Stimulated activated CD8-positive, alpha-beta memory T cell treated with anti-CD3 and anti-CD28 coated beads, Interleukin-2, amount 100 ng/mL, for 48 hours (primary cell): ENCODE measurements at regions not wholly inside any gene's neighbourhood (a gene's known extent, or its start where the extent isn't known, plus 50 kb on each side); places are given as distances from the start of the nearest gene placed in this dataset.
"Not testable (repeated sequence)": the region's sequence is repeated elsewhere in the genome, so short reads cannot be mapped to it uniquely, and the experiment has no call there.

Source experiments
- DNase-seq, 2 donors: peaks; one replicate each; pipeline ENCODE4 v3.0.0-alpha.2; 2020; ENCODE audit warnings: low read depth in 2 of 2

DNA sequence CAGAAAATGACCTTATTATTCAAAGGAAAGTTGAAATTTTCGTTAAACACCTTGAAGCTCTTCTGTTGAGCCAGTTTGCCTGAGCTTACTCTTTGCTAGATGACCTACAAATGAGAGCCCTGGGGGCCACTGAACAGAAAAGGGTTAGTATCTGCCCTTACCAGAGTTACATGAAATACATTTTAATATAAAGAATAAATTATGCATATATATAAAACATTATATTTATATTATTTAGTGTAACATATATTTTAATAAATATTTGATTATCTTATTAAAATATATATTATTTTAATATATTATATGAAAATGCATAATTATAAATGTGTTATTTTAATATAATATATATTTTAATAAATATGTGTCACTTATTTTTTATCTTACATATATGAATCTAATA is 628.4 kb upstream of the TPK1 start:
- DNase-seq: no peak

DNA sequence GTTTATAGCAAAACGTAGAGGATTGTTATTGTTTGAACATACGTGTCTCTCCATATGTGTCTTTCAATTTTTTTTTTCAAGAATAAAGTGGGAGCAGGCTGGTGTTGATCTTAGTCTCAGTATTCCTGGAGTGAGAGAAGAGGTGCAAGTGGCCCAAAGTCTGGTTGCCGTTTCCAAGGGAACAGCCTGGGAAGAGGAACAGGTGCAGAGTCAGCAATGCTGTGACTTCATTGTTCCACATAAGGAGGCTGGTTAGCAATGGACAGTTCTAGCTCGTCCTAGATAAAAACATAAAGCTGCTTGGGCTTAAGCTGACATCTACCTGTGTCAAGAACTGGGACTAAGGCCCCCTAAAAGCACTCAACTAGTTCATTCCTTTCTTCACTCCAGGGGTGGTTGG is 626.6 kb upstream of the TPK1 start:
- DNase-seq: no peak

DNA sequence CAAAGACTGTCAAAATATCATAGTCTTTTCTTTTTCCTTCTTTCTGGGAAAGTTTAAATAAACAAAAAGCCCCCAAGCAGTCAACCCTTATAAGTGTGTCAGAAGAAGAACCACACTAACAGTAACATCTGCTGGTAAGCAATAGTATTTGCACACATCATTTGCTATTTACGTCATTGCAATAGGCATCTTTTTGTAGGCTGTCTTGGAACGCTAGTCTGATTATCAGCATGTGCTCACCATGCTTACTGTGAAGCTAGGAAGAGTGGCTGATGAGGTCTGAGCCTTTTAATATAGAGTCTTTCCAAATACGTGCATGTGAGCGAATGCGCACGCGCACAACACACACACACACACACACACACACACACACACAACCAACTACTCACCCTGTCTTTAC is 599.0 kb upstream of the TPK1 start:
- DNase-seq: no peak

DNA sequence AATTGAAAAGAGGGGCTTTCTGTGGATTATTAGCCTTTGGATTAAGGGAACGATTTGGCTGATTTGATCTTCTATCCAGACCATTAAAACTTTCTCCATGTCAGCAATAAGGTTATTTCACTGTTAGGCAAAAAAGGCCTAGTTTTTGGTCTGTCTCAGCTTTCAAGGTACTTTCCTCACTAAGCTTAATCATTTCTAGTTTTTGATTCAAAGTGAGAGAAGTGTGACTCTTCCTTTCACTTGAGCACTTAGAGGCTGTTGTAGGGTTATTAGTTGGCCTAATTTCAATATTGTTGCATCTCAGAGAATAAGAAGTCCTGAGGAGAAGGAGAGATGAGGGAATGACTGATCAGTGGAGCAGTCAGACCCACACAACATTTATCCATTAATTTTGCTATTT is 596.0 kb upstream of the TPK1 start:
- no peak for DNase-seq

DNA sequence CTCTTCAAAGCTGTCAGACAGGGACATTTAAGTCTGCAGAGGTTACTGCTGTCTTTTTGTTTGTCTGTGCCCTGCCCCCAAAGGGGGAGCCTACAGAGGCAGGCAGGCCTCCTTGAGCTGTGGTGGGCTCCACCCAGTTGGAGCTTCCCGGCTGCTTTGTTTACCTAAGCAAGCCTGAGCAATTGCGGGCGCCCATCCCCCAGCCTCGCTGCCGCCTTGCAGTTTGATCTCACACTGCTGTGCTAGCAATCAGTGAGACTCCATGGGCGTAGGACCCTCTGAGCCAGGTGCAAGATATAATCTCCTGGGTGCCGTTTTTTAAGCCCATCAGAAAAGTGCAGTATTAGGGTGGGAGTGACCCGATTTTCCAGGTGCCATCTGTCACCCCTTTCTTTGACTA is 582.6 kb upstream of the TPK1 start:
- DNase-seq: not testable (repeated sequence)

DNA sequence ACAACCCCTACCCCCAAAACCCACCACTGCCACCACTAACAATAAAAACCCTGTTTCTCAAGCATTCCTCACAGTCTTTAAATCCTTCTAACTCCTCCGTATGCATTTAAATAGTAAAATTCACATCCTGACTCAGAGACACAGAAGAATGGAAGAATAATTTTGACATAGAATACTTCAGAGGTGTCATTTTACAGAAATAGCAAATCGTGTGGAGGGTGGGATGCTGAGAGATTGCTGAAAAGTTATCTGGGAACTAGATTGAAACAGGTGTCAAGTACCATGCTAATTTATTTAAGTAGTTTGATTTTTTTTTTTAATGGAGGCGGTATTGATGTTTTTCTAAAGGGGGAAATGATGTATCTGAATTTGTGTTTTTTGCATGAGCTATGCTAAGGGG is 575.2 kb upstream of the TPK1 start:
- DNase-seq: no peak

DNA sequence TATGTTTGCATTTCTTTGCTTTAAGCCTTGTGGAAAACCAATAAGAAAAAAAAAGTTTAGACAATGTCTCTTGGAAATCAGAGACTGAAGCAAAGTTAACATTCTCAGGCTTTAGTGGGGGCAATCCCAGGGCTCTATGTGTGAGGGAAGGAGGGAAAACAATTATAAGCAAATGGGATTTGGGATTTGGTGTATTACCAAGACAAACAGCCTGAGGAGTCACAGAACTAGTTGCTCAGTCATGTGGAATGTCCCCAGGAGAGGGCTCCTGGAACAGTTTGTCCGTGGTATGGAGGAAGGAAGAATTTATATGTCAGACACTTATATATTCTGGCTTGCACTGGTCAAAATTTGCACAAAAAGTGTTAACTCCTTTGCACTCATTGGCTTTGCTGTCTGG is 562.9 kb upstream of the TPK1 start:
- DNase-seq: no peak

DNA sequence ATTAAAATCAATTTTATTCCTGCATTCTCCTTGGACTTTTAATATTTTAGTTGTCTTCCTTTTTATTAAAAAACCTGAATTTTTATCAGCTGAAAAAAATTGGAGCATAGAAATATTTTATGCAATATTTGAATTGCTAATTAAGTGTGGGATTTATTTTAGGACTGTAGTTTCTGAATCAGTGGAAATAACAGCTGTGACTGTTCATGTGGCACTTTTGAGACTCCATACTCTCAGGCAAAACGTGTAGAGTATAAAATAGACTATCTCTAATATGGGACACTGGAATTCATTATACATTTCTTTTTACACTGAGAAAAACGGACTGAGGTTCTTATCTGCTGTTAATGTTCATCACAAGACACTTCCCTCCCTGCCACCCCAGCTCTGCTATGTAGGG is 558.3 kb upstream of the TPK1 start:
- no peak for DNase-seq

DNA sequence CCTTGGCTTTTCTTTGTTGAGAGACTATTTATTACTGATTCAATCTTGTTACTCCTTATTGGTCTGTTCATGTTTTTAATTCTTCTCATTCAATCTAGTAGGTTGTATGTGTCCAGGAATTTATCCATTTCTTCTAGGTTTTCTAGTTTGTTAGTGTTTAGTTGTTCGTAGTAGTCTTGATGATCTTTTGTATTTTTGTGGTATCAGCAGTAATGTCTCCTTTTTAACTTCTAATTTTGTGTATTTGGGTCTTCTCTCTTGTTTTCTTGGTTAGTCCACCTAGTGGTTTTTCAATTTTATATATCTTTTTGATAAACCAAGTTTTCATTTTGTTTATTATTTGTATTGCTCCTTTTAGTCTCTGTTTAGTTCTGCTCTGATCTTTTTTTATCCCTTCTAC is 546.9 kb upstream of the TPK1 start:
- no peak for DNase-seq

DNA sequence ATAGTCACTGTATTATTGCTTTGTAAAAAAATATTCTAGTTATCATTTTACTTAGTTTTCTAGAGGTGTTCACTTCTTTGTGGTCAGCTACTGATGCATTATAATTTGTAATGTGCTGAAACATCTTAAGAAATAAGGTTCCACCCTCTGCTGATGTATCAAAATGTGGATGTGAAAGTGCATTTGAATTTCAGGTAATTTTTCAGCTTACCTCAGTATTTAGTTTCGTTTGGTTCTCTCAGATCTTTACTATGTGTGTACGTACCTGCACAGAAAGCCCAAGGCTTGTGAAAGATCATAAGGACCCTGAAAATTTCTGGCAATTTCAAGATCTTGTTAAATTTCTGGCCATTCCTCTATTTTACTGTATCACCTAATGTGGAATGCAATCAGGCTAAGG is 542.3 kb upstream of the TPK1 start:
- no peak for DNase-seq

DNA sequence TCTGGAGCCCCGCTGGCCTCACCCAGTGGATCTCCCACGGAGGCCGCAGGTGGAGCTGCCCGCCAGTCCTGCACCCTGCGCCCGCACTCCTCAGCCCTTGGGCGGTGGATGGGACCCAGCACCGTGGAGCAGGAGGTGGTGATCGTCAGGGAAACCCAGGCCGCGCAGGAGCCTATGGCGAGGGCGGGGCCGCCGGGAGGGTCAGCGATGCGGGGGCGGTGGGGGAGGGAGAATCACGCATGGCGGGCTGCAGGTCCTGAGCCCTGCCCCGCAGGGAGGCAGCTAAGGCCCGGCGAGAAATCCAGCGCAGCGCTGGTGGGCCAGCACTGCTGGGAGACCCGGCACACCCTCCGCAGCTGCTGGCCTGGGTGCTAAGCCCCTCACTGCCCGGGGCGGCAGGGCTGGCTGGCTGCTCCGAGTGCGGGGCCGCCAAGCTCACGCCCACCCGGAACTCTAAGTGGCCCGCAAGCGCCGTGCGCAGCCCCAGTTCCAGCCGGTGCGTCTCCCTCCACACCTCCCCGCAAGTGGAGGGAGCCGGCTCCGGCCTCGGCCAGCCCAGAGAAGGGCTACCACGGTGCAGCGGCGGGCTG is 524.8 kb upstream of the TPK1 start:
- no peak for DNase-seq

DNA sequence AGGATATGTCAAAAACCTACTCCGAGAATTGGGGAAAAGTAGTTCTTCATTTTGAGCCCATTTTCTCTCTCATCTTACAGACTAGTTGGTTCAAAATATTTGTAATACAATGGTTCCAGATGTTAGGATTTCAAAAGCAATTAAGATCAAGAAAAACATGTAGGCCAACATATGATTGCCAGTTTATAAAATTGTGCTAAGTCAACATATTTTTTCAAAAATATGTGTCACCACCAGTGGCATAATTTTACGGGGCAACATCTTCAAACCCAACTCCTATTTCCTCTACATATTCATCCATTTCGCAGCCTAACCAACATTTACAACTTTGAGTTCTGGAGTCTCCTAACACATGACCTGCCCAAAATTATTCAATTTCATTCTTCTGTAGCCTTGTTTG is 514.5 kb upstream of the TPK1 start:
- DNase-seq: no peak

DNA sequence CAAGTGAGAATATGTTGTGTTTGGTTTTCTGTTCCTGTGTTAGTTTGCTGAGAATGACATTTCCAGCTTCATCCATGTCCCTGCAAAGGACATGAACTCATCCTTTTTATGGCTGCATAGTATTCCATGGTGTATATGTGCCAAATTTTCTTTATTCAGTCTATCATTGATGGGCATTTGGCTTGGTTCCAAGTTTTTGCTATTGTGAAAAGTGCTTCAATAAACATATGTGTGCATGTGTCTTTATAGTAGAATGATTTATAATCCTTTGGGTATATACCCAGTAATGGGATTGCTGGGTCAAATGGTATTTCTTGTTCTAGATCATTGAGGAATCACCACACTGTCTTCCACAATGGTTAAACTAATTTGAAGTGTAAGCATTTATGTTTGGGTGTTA is 513.6 kb upstream of the TPK1 start:
- DNase-seq: not testable (repeated sequence)

DNA sequence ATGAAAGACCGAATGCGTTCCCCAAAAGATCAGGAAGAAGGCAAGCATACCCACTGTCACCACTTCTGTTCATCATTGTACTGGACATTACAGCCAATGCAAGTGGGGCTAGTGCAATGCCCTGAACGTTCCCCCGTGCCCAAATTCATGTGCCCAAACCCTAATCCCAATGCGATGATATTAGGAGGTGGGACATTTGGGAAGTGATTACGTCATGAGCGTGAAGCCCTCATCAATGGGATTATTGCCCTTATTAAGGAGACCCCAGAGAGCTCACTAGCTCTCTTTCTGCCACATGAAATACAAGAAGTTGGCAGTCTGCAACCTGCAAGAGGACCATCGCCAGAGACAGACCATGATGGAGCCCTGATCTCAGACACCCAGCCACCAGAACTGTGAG is 511.4 kb upstream of the TPK1 start:
- DNase-seq: no peak

DNA sequence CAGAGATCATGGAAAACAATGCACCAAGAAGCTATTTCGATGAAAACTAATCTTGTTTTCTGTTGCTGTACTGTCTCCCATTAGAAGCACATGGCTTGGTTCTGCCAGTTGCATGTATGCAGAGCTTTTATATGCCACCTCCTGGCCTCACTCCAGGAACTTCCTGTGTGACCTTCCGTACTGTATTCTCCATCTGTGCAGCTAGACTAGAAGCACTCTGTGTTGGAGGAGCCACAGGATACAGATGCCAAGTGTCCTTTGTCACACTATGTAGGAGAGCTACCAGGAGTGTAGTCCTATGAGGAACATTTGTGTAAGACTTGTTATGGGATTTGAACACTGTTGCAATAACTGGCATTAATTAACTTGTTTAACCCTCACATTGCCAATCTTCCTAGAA is 503.5 kb upstream of the TPK1 start:
- DNase-seq: no peak

DNA sequence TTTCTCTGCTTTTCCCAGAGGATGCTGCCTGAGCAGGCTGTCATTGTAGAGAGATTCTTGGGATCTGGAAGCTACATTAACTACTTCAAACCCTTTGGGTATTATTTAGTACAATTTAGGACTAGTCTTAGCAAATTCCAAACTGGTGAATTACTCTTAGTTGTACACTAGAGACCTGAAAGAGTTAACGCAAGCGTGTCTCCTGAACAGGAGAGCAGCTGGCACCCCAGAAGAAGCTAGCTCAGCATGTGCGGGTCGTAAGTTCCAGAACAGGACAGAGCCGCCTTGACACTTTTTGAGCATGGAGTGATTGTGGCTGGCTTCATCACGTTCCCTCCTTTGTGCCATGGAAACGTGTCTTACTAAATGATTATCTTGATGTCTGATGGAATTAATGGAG is 495.7 kb upstream of the TPK1 start:
- DNase-seq: no peak

DNA sequence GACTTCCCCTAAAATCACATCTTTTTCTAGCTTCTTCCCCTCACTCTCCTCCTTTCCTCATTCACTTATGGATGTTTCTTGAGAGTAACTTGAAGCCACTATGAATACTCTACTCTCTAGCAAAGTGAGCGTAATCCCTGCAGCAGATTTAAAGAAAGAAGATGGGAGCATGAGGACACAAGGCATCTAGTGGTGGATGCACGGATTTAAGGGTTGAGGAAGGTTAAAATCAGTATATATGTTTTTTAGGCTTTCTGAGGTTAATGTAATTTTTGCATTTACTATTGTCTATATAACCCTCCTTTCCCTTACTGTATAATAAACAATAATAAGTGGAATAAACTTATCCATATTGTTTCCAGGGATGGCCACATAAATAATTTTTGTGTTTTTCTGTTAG is 495.2 kb upstream of the TPK1 start:
- DNase-seq: no peak

DNA sequence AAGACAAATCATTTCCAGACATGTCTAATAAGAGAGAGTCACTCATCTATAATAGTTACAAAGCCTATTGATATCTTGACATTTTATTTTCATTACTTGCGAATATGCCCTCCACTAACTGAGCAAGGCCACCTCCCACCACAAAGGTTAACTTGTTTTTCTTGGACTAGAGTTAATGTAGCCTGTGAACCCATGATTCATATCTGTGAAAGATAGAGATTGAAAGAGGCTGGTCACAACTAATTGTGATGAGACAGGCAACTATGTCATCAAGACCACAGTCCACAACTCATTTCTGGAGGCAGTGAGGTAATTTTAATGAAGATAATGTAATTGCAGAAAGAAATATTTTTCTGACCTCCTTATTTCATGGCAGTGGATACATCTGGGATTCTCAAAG is 491.8 kb upstream of the TPK1 start:
- DNase-seq: no peak

DNA sequence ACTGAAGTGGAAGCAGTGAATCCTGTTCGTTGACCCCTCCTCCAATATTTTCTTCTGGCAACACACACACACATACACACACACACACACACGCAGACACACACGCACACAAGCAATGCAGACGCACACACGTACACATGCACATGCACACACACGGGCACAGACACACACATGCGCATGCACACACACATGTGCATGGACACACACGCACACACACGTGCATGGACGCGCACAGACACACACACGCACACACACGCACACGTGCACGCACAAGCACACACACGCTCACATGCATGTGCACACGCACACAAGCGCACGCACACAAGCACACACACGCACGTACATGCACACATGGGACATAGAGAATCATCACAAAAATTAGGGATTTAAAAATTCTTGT is 488.2 kb upstream of the TPK1 start:
- DNase-seq: no peak

DNA sequence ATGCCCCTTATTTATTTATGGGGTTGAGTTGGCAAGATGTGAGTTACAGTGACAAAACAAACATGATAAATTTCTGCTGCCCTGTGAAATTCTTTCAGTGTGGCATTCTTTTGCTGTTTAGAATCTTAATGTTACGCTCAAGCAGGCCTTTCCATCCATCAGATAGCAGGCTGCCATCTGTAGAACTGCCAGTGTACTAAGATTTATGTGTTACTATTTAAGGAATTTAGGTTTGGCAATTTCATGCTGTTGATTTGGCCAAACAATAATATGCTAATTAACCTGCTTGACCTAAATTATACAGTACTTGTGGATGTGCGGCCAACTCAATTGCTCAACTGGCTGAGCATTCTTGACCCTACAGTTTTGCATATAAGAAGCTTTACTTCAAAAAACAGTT is 477.7 kb upstream of the TPK1 start:
- no peak for DNase-seq

DNA sequence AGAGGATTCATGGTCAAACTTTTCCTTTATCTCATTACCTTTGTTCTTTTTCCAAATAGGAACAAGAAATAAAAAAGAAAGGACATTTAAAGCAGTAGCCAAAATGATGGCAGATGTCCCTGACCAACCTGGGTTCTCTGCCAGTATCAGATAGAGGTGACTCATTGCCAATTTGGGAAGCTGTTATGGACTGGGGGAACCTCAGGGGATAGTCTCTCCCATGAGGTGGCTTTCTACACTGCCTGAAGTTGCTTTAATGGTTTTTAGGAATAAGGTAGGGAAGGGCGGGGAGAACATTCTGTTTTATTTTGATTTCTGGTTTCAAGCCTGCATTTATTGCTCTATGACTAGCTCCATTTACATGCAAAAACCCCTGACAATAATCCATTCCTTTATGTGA is 457.9 kb upstream of the TPK1 start:
- no peak for DNase-seq

DNA sequence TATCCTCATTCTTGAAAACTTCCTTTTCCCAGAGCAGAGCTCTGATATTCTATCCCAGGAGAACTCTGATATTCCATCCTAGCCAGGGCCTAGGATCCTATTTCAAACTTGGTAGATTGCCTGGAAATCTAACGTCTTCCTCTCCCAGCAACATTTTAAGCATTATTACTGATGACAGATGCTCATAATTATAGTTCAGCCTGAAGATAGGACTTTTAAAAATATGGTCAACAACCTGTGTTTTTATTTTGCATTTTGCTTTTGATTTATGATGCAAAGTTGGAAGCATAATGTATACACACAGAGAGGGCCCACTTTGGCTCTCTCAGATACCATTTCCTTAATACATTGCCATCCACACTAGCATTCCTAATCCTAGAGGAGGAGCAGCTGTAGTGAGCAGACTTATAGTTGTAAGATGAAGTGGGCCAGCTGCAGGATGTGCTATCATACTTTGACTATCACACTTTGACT is 457.4 kb upstream of the TPK1 start:
- DNase-seq: no peak

DNA sequence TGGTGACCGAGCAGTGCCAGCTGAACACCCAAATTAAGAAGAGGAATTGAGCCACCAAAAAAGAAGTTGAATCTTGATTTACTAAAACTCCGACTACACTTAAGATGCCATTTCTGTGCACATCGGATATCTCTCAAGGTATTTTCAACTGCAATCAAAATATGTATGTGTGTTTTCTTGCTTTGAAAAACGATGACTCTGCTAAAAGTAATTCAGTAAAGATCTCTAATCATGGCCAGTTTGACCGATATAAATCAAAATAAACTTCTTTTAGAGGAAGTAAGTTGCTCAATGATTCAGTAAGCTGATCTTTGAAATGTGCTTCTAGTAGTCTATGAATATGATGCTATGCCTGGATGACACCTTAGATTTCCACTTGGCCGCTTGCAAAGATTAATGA is 453.5 kb upstream of the TPK1 start:
- DNase-seq: no peak

DNA sequence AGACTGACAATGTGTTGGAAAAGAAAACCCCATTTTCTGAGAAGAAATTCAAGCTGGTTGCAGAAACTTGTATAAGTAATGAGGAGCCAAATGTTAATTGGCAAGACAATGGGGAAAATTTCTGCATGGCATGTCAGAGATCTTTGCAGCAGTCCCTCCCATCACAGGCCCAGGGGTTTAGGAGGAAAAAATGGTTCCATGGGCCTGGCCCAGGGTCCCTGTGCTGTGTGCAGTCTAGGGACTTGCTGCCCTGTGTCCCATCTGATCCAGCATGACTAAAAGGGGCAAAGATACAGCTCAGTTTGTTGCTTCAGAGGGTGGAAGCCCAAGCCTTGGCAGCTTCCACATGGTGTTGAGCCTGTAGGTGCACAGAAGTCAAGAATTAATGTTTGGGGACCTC is 440.3 kb upstream of the TPK1 start:
- no peak for DNase-seq
